HFFc6 (cell line): ENCODE measurements at regions not wholly inside any gene's neighbourhood (a gene's known extent, or its start where the extent isn't known, plus 50 kb on each side); places are given as distances from the start of the nearest gene placed in this dataset.
"Not testable (repeated sequence)": the region's sequence is repeated elsewhere in the genome, so short reads cannot be mapped to it uniquely, and the experiment has no call there.

Source experiments
- DNase-seq: peaks from one replicate; pipeline ENCODE4 v3.0.0-alpha.2; 2018
- H3K27ac Mint-ChIP-seq: 2 replicates; pipeline ENCODE4 v1.8.0; 2020; ENCODE audit warnings: mild to moderate bottlenecking, mixed read lengths
- H3K27me3 Mint-ChIP-seq: 2 replicates; pipeline ENCODE4 v1.8.0; 2021; ENCODE audit warnings: mild to moderate bottlenecking, moderate library complexity, mixed read lengths; ENCODE audit not compliant: insufficient read depth
- H3K36me3 Mint-ChIP-seq: 2 replicates; pipeline ENCODE4 v1.8.0; 2021; ENCODE audit warnings: low read depth, mixed read lengths
- H3K4me1 Mint-ChIP-seq: 2 replicates; pipeline ENCODE4 v1.8.0; 2020; ENCODE audit warnings: low read depth, mixed read lengths
- H3K4me3 Mint-ChIP-seq: 2 replicates; pipeline ENCODE4 v1.8.0; 2020; ENCODE audit warnings: mild to moderate bottlenecking, moderate library complexity, mixed read lengths
- H3K9me3 Mint-ChIP-seq: 2 replicates; pipeline ENCODE4 v1.8.0; 2020; ENCODE audit warnings: mild to moderate bottlenecking, mixed read lengths
- CTCF ChIP-seq: fragments of 200-600 bp; sonication (generic); IDR thresholded peaks from 2 replicates; pipeline ENCODE4 v1.5.0; 2021; ENCODE audit warnings: antibody characterized with exemption, mild to moderate bottlenecking

GRCh38 chr3:39558775-39559306 is 91.4 kb downstream of the MOBP start:
- no peaks in the 10 kb centered on the region for H3K36me3 Mint-ChIP-seq
- H3K9me3 Mint-ChIP-seq: no peaks in the 10 kb centered on the region
- peaks cover 4% of the 10 kb centered on the region for H3K27me3 Mint-ChIP-seq
- no peak overlapping the region for H3K4me3 Mint-ChIP-seq
- TF ChIP-seq CTCF: no peak
- no peaks in the 10 kb centered on the region for H3K4me1 Mint-ChIP-seq
- H3K27ac Mint-ChIP-seq: no peak overlapping the region
- DNase-seq: no peak

- no peaks in the 10 kb centered on the region for H3K36me3 Mint-ChIP-seq
- H3K4me1 Mint-ChIP-seq: no peaks in the 10 kb centered on the region
- DNase-seq: no peak
- H3K9me3 Mint-ChIP-seq: no peaks in the 10 kb centered on the region
- H3K27ac Mint-ChIP-seq: no peak overlapping the region
- H3K27me3 Mint-ChIP-seq: peaks cover 4% of the 10 kb centered on the region
- H3K4me3 Mint-ChIP-seq: no peak overlapping the region
- no peak for TF ChIP-seq CTCF
Observed at GRCh38 chr3:39559543-39559942, 92.1 kb downstream of the MOBP start.

GRCh38 chr3:39568508-39568907 is 101.0 kb downstream of the MOBP start:
- no peaks in the 10 kb centered on the region for H3K9me3 Mint-ChIP-seq
- no peak overlapping the region for H3K4me3 Mint-ChIP-seq
- no peaks in the 10 kb centered on the region for H3K36me3 Mint-ChIP-seq
- no peak for DNase-seq
- H3K27ac Mint-ChIP-seq: no peak overlapping the region
- peaks cover 5% of the 10 kb centered on the region for H3K27me3 Mint-ChIP-seq
- TF ChIP-seq CTCF: no peak
- no peaks in the 10 kb centered on the region for H3K4me1 Mint-ChIP-seq

GRCh38 chr3:39569095-39569494 is 101.6 kb downstream of the MOBP start:
- H3K36me3 Mint-ChIP-seq: no peaks in the 10 kb centered on the region
- no peaks in the 10 kb centered on the region for H3K9me3 Mint-ChIP-seq
- H3K27ac Mint-ChIP-seq: no peak overlapping the region
- H3K4me3 Mint-ChIP-seq: no peak overlapping the region
- DNase-seq: no peak
- TF ChIP-seq CTCF: no peak
- peaks cover 8% of the 10 kb centered on the region for H3K27me3 Mint-ChIP-seq
- no peaks in the 10 kb centered on the region for H3K4me1 Mint-ChIP-seq

GRCh38 chr3:39573392-39573791 is 105.9 kb downstream of the MOBP start:
- DNase-seq: no peak
- Mint-ChIP-seq H3K36me3 (no peaks in the 10 kb centered on the region), H3K4me3 (no peak overlapping the region), H3K9me3 (no peaks in the 10 kb centered on the region), H3K4me1 (no peaks in the 10 kb centered on the region), H3K27me3 (peaks cover 3% of the 10 kb centered on the region; the same call in 1 of the 2 replicates), H3K27ac (no peak overlapping the region)
- no peak for TF ChIP-seq CTCF

GRCh38 chr3:39577541-39577940 is 110.1 kb downstream of the MOBP start:
- Mint-ChIP-seq H3K27ac (no peak overlapping the region), H3K4me1 (peaks cover 10% of the 10 kb centered on the region; the same call in 1 of the 2 replicates), H3K9me3 (no peaks in the 10 kb centered on the region; the same call in 1 of the 2 replicates), H3K36me3 (no peaks in the 10 kb centered on the region), H3K27me3 (peaks cover 19% of the 10 kb centered on the region), H3K4me3 (no peak overlapping the region)
- no peak for DNase-seq
- no peak for TF ChIP-seq CTCF

GRCh38 chr3:39586215-39586614 is 118.7 kb downstream of the MOBP start:
- H3K9me3 Mint-ChIP-seq, H3K27ac Mint-ChIP-seq, DNase-seq, H3K36me3 Mint-ChIP-seq, H3K4me1 Mint-ChIP-seq, H3K4me3 Mint-ChIP-seq: not testable (repeated sequence)
- peaks cover 11% of the 10 kb centered on the region for H3K27me3 Mint-ChIP-seq
